HL-60/S4 treated with retinoic acid at 250 ng/mL for 4 days and 3 days (cell line): ENCODE measurements at regions not wholly inside any gene's neighbourhood (a gene's known extent, or its start where the extent isn't known, plus 50 kb on each side); places are given as distances from the start of the nearest gene placed in this dataset.
"Not testable (repeated sequence)": the region's sequence is repeated elsewhere in the genome, so short reads cannot be mapped to it uniquely, and the experiment has no call there.

Source experiments
- in situ Hi-C: fragments of 300-500 bp; cut with MboI; formaldehyde crosslinking; loops from 2 replicates; pipeline ENCODE4 v1.7.0; 2022; ENCODE audit warnings: low sequenced_read_pairs

GRCh38 chr13:40344270-40345148 lies 321.9 kb downstream of the FOXO1 start:
- in situ Hi-C loops = no loop called here

- in situ Hi-C loops = no loop called here
Observed at GRCh38 chr13:40345149-40345514, 321.3 kb downstream of the FOXO1 start.

GRCh38 chr13:40345654-40346372 lies 320.6 kb downstream of the FOXO1 start:
- in situ Hi-C loops = no loop called here

GRCh38 chr13:40346592-40346991 lies 319.8 kb downstream of the FOXO1 start:
- in situ Hi-C loops = no loop called here

- in situ Hi-C loops = no loop called here
Observed at GRCh38 chr13:40348096-40348679, 318.3 kb downstream of the FOXO1 start.

- in situ Hi-C loops = no loop called here
Observed at GRCh38 chr13:40350283-40350992, 316.0 kb downstream of the FOXO1 start.

GRCh38 chr13:40351537-40352379 lies 314.7 kb downstream of the FOXO1 start:
- in situ Hi-C loops = no loop called here

GRCh38 chr13:40352380-40352778 lies 314.1 kb downstream of the FOXO1 start:
- in situ Hi-C loops = no loop called here

GRCh38 chr13:40352802-40353562 lies 313.5 kb downstream of the FOXO1 start:
- in situ Hi-C loops = no loop called here

GRCh38 chr13:40355126-40355724 lies 311.2 kb downstream of the FOXO1 start:
- in situ Hi-C loops = no loop called here

GRCh38 chr13:40356011-40356410 lies 310.4 kb downstream of the FOXO1 start:
- in situ Hi-C loops = no loop called here

GRCh38 chr13:40356458-40356857 lies 310.0 kb downstream of the FOXO1 start:
- in situ Hi-C loops = not testable (repeated sequence)

- in situ Hi-C loops = no loop called here
Observed at GRCh38 chr13:40362502-40362901, 303.9 kb downstream of the FOXO1 start.

GRCh38 chr13:40363653-40364052 lies 302.8 kb downstream of the FOXO1 start:
- in situ Hi-C loops = no loop called here

GRCh38 chr13:40366119-40366518 lies 300.3 kb downstream of the FOXO1 start:
- in situ Hi-C loops = no loop called here

- in situ Hi-C loops = no loop called here
Observed at GRCh38 chr13:40368127-40368891, 298.1 kb downstream of the FOXO1 start.

GRCh38 chr13:40370661-40371060 lies 295.8 kb downstream of the FOXO1 start:
- in situ Hi-C loops = no loop called here

- in situ Hi-C loops = no loop called here
Observed at GRCh38 chr13:40371531-40372125, 294.8 kb downstream of the FOXO1 start.
